ENCODE measurements at regions not wholly inside any gene's neighbourhood (a gene's known extent, or its start where the extent isn't known, plus 50 kb on each side); places are given as distances from the start of the nearest gene placed in this dataset.

DNA sequence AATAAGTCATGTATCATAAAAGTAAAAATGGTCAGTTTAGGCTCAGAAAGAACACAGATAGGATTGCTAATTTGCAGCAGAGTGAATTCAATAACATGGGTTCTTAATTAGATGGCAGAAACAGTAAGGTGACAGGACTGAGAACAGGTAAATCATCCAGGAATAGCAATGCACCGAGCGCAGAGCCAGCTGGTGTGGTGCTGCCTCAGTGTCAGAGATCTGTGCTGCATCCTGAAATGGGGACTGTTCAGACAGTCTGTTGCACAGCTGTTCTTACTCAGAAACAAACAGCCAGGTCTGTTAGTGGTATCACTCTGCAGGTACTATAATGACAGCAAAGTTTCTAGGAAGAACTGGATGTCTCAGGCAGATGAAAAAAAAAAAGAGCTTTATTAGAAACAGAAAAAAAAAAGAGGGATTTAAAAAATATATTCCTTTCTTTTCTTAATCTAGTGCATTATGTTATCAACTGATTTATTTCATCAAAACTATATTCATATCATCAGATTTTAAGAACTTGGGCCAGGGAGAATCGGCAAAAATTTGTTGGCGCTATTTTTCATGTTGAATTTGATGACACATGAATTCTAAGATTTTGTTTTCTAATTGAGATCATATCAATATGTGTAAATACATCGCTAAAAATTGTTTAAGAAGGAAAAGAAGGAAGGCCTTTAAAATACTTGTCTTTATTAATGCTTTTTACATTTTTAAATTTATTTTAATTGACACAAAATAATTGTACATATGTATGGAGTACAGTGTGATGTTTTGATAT is 501.8 kb downstream of the PRKD1 start:
- Histone ChIP-seq H3K27ac (no peak overlapping the region), H3K4me1 (no peaks in the 10 kb centered on the region), H3K4me3 (no peak overlapping the region), H3K36me3 (no peaks in the 10 kb centered on the region), H3K27me3 (no peaks in the 10 kb centered on the region), H3K9me3 (no peaks in the 10 kb centered on the region)
- TF ChIP-seq CTCF (IDR thresholded peaks at IDR 0.05) (no peak), POLR2A (IDR thresholded peaks at IDR 0.05) (no peak)
- WGBS (ENCODE audit: insufficient coverage, low coverage, low lambda C conversion rate, missing lambda C conversion rate) = 47% methylated on average over 5 of the region's 5 CpGs
- ATAC-seq (no peak), DNase-seq (no peak)
- intact Hi-C loops (cut with DNase I) = no loop called here

DNA sequence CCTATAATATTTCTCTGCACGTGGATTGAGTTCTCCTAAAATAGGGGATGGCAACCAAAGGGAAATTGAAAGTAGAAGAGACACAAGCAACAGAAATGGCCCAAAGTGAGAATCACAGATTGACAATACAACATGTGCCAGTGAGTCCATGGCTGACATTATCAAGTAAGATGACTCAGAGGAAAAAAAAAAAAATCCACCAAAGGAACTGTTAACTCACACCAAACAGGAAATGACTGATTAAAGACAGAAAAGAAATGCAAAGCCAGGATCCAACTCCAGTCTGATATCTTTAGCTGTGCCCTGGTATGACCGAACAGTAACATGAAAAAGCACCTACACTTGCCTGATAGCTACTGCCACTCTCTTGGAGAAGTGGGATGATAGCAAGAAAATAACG is 485.0 kb downstream of the PRKD1 start:
- ATAC-seq (peak in 2 of 4 donors; percentile 42 to 45), DNase-seq (no peak)
- H3K4me1 ChIP-seq = no peaks in the 10 kb centered on the region
- intact Hi-C loops (cut with DNase I) = no loop called here
- H3K9me3 ChIP-seq = no peaks in the 10 kb centered on the region
- no peaks in the 10 kb centered on the region for H3K36me3 ChIP-seq
- no peaks in the 10 kb centered on the region for H3K27me3 ChIP-seq
- no peak overlapping the region for H3K27ac ChIP-seq
- no peak overlapping the region for H3K4me3 ChIP-seq
- TF ChIP-seq CTCF (IDR thresholded peaks at IDR 0.05) (no peak), POLR2A (IDR thresholded peaks at IDR 0.05) (no peak)
- WGBS (ENCODE audit: insufficient coverage, low coverage, low lambda C conversion rate, missing lambda C conversion rate) = 30% methylated on average over 3 of the region's 3 CpGs

- ATAC-seq (no peak), DNase-seq (no peak)
- no peak overlapping the region for H3K27ac ChIP-seq
- no peaks in the 10 kb centered on the region for H3K27me3 ChIP-seq
- no peaks in the 10 kb centered on the region for H3K9me3 ChIP-seq
- no peak overlapping the region for H3K4me3 ChIP-seq
- intact Hi-C loops (cut with DNase I) = no loop called here
- H3K36me3 ChIP-seq = no peaks in the 10 kb centered on the region
- no peak for TF ChIP-seq CTCF (IDR thresholded peaks at IDR 0.05)
- no peak for TF ChIP-seq POLR2A (IDR thresholded peaks at IDR 0.05)
- no peaks in the 10 kb centered on the region for H3K4me1 ChIP-seq
- 33% methylated on average over 2 of the region's 2 CpGs for WGBS (ENCODE audit: insufficient coverage, low coverage, low lambda C conversion rate, missing lambda C conversion rate)
These were observed 483.4 kb downstream of the PRKD1 start for GRCh38 chr14:29444216-29444615.

- H3K4me3 ChIP-seq = no peak overlapping the region
- no peak overlapping the region for H3K27ac ChIP-seq
- H3K9me3 ChIP-seq = no peaks in the 10 kb centered on the region
- DNase-seq (no peak), ATAC-seq (no peak)
- intact Hi-C loops (cut with DNase I) = no loop called here
- TF ChIP-seq CTCF (IDR thresholded peaks at IDR 0.05) (no peak), POLR2A (IDR thresholded peaks at IDR 0.05) (no peak)
- H3K27me3 ChIP-seq = no peaks in the 10 kb centered on the region
- no peaks in the 10 kb centered on the region for H3K4me1 ChIP-seq
- WGBS (ENCODE audit: insufficient coverage, low coverage, low lambda C conversion rate, missing lambda C conversion rate) = 78% methylated on average over 1 of the region's 1 CpG
- H3K36me3 ChIP-seq = no peaks in the 10 kb centered on the region
These were observed 482.8 kb downstream of the PRKD1 start for GRCh38 chr14:29444805-29445204.
